Choroid plexus epithelial cell (primary cell): ENCODE measurements at regions not wholly inside any gene's neighbourhood (a gene's known extent, or its start where the extent isn't known, plus 50 kb on each side); places are given as distances from the start of the nearest gene placed in this dataset.

Source experiments
- DNase-seq: peaks from one replicate; pipeline ENCODE4 v3.0.0-alpha.2; 2010; ENCODE audit warnings: low read depth
- H3K4me3 ChIP-seq: 2 replicates; pipeline ENCODE4 v1.5.1; 2011; ENCODE audit warnings: low read depth, mild to moderate bottlenecking, control low read depth, low read length, moderate library complexity
- CTCF ChIP-seq: conservative IDR thresholded peaks from 2 replicates; pipeline ENCODE4 v1.5.1; 2011; ENCODE audit warnings: low read depth, mild to moderate bottlenecking, control low read depth, inconsistent platforms, low read length, moderate library complexity

GRCh38 chr14:76305268-76305826 is 70.6 kb upstream of the ESRRB start:
- no peak for TF ChIP-seq CTCF
- H3K4me3 ChIP-seq, result no peak overlapping the region
- DNase-seq, result no peak

- no peak for DNase-seq
- no peak overlapping the region for H3K4me3 ChIP-seq
- TF ChIP-seq CTCF, result no peak
Measured at GRCh38 chr14:76306131-76306530, 69.8 kb upstream of the ESRRB start.

GRCh38 chr14:76307786-76308780 is 67.9 kb upstream of the ESRRB start:
- no peak for TF ChIP-seq CTCF
- no peak overlapping the region for H3K4me3 ChIP-seq
- DNase-seq, result no peak

- DNase-seq, result no peak
- TF ChIP-seq CTCF, result no peak
- no peak overlapping the region for H3K4me3 ChIP-seq
Measured at GRCh38 chr14:76309572-76310162, 66.3 kb upstream of the ESRRB start.

- TF ChIP-seq CTCF, result no peak
- H3K4me3 ChIP-seq, result no peak overlapping the region
Measured at GRCh38 chr14:76311079-76311758, 64.7 kb upstream of the ESRRB start.

GRCh38 chr14:76312821-76313220 is 63.1 kb upstream of the ESRRB start:
- H3K4me3 ChIP-seq, result no peak overlapping the region
- no peak for TF ChIP-seq CTCF
- no peak for DNase-seq

More at GRCh38 chr14:76311079-76311758, 64.7 kb upstream of the ESRRB start:
- no peak for DNase-seq
